ENCODE measurements at regions not wholly inside any gene's neighbourhood (a gene's known extent, or its start where the extent isn't known, plus 50 kb on each side); places are given as distances from the start of the nearest gene placed in this dataset.

DNA sequence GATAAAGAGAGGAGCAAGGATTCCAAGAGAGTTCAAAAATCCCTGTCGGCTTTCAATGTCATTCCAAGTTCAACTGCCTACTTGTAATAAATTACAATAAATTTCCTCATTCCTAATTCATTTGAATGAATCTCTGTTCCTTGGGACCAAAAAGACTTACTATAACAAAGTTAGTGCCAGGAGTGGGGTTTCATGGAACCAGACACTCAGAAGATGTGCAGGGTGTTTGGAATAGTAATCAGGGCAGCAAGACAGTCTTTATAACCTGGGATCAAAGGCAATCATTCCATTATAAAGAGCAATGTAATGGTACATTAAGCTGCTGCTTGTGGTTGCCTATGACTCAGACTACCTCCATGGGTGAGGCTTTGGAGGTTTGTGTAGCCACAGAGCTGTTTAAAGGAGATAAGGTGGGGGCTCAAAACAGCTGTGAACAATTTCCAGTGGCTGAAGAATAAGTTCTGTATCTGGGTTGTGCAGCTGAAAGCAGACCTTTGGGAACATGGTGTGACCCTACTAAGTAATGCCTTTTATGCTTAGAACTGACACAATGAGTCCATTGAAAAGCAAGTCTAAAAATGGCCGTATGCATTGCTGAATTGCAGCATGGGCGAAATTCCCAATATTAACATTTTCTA, 159.9 kb downstream of the LINC00237 start:
- Histone ChIP-seq H3K4me3 (ENCODE audit: low read depth, low read length) (no peak overlapping the region), H3K27me3 (ENCODE audit: control insufficient read depth, insufficient read depth, low read length) (no peaks in the 10 kb centered on the region), H3K36me3 (ENCODE audit: control insufficient read depth, insufficient read depth, low read length) (no peaks in the 10 kb centered on the region)
- FAIRE-seq (no peak), DNase-seq (ENCODE audit: low read depth) (peak; percentile 13)
- TF ChIP-seq, protein P1, sequence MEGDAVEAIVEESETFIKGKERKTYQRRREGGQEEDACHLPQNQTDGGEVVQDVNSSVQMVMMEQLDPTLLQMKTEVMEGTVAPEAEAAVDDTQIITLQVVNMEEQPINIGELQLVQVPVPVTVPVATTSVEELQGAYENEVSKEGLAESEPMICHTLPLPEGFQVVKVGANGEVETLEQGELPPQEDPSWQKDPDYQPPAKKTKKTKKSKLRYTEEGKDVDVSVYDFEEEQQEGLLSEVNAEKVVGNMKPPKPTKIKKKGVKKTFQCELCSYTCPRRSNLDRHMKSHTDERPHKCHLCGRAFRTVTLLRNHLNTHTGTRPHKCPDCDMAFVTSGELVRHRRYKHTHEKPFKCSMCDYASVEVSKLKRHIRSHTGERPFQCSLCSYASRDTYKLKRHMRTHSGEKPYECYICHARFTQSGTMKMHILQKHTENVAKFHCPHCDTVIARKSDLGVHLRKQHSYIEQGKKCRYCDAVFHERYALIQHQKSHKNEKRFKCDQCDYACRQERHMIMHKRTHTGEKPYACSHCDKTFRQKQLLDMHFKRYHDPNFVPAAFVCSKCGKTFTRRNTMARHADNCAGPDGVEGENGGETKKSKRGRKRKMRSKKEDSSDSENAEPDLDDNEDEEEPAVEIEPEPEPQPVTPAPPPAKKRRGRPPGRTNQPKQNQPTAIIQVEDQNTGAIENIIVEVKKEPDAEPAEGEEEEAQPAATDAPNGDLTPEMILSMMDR (IDR thresholded peaks at IDR 0.05; ENCODE audit: insufficient read depth, low read length, severe bottlenecking), result no peak

DNA sequence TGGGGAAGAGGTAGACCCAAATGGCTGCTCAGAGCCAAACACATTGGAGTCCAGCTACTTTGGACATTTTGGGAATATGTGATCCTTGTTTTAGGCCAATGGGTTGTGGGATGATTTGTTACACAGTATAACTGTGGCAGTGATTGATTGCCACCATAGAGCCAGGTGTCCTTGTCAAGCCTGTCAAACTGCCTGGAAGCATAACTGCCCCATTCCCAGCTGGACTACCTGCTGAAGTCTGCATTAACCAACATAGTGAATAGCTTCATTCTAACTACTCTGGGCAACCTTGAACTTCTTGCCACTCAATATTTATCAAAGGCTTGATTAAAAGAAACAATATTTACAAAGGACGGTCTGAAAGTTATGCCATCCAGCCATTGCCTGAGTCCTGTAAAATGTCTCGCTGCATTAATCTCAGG, 164.7 kb downstream of the LINC00237 start:
- no peak for FAIRE-seq
- H3K4me3 ChIP-seq (ENCODE audit: low read depth, low read length), result no peak overlapping the region
- H3K36me3 ChIP-seq (ENCODE audit: control insufficient read depth, insufficient read depth, low read length), result no peaks in the 10 kb centered on the region
- TF ChIP-seq, protein P1 (IDR thresholded peaks at IDR 0.05; ENCODE audit: insufficient read depth, low read length, severe bottlenecking), result no peak
- DNase-seq (ENCODE audit: low read depth), result no peak
- H3K27me3 ChIP-seq (ENCODE audit: control insufficient read depth, insufficient read depth, low read length), result no peaks in the 10 kb centered on the region

DNA sequence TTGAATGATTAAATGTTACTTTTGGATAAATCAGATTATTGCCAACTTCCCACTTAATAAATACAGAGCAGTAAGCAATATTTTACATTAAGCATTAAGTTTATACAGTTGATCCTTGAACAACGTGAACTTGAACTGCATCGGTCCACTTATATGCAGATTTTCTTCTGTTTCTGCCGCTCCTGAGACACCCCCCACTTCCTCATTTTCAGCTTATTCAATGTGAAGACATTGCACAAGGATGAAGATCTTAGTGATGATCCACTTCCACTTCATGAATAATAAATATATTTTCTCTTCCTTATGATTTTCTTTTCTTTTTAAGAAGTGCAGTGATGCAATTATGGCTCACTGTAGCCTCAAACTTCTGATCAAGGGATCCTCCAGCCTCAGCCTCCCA, 167.2 kb downstream of the LINC00237 start:
- H3K27me3 ChIP-seq (ENCODE audit: control insufficient read depth, insufficient read depth, low read length), result no peaks in the 10 kb centered on the region
- no peak for DNase-seq (ENCODE audit: low read depth)
- no peak overlapping the region for H3K4me3 ChIP-seq (ENCODE audit: low read depth, low read length)
- FAIRE-seq, result no peak
- TF ChIP-seq, protein P1 (IDR thresholded peaks at IDR 0.05; ENCODE audit: insufficient read depth, low read length, severe bottlenecking), result no peak
- H3K36me3 ChIP-seq (ENCODE audit: control insufficient read depth, insufficient read depth, low read length), result no peaks in the 10 kb centered on the region

DNA sequence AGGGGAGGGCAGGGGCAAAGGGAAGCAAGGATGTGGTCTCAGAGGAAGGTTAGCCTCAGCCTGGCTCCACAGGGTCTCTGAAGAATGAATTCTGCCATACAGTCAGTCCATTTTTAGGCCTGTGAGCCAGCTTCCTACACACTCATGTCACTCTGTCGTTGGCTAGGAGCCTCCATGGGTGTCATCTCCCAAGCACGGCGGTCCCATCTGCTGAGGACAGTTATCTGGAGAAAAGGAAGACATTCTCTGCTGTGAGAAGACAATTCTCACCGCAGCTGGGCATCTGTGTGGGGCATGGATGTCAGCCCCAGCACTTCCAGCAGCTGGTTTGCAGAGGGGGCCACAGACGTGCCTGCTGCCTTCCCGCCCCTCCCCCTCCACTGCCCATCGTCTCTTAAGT, 167.6 kb downstream of the LINC00237 start:
- no peaks in the 10 kb centered on the region for H3K36me3 ChIP-seq (ENCODE audit: control insufficient read depth, insufficient read depth, low read length)
- H3K27me3 ChIP-seq (ENCODE audit: control insufficient read depth, insufficient read depth, low read length), result no peaks in the 10 kb centered on the region
- FAIRE-seq (no peak), DNase-seq (ENCODE audit: low read depth) (no peak)
- no peak overlapping the region for H3K4me3 ChIP-seq (ENCODE audit: low read depth, low read length)
- TF ChIP-seq, protein P1 (IDR thresholded peaks at IDR 0.05; ENCODE audit: insufficient read depth, low read length, severe bottlenecking), result no peak

DNA sequence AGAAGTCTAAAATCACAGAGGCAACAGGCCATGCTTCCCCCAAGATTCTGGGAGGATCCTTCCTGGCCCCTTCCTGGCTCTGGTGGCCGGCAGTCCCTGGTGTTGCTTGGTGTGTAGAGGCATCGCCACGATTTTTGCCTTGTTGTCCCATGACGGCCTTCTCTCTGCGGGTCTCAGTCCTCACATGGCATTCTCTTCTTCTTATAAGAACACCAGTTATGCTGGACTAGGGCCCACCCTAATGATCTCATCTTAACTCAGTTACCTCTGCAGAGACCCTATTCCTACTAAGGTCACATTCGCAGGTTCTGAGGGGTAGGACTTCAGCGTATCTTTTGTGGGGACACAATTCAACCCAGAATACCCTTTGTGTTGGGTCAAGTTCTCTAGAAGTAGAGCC, 168.0 kb downstream of the LINC00237 start:
- Histone ChIP-seq H3K27me3 (ENCODE audit: control insufficient read depth, insufficient read depth, low read length) (no peaks in the 10 kb centered on the region), H3K4me3 (ENCODE audit: low read depth, low read length) (no peak overlapping the region), H3K36me3 (ENCODE audit: control insufficient read depth, insufficient read depth, low read length) (no peaks in the 10 kb centered on the region)
- no peak for DNase-seq (ENCODE audit: low read depth)
- no peak for FAIRE-seq
- TF ChIP-seq, protein P1 (IDR thresholded peaks at IDR 0.05; ENCODE audit: insufficient read depth, low read length, severe bottlenecking), result no peak
